Nephron progenitor cell (in vitro differentiated cells): ENCODE measurements at regions not wholly inside any gene's neighbourhood (a gene's known extent, or its start where the extent isn't known, plus 50 kb on each side); places are given as distances from the start of the nearest gene placed in this dataset.

Experiments
- DNase-seq: peaks from one replicate; pipeline ENCODE4 v3.0.0; 2021
- H3K27ac Mint-ChIP-seq: 2 replicates; pipeline ENCODE4 v1.8.0; 2021; ENCODE audit warnings: mild to moderate bottlenecking, moderate library complexity, mixed read lengths
- H3K27me3 Mint-ChIP-seq: 2 replicates; pipeline ENCODE4 v1.8.0; 2021; ENCODE audit warnings: mild to moderate bottlenecking, low read depth, mixed read lengths; ENCODE audit not compliant: poor library complexity
- H3K36me3 Mint-ChIP-seq: 2 replicates; pipeline ENCODE4 v1.8.0; 2021; ENCODE audit warnings: low read depth, mixed read lengths
- H3K4me1 Mint-ChIP-seq: 2 replicates; pipeline ENCODE4 v1.8.0; 2021; ENCODE audit warnings: mixed read lengths
- H3K4me3 Mint-ChIP-seq: 2 replicates; pipeline ENCODE4 v1.8.0; 2021; ENCODE audit warnings: mild to moderate bottlenecking, moderate library complexity, mixed read lengths
- H3K9me3 Mint-ChIP-seq: 2 replicates; pipeline ENCODE4 v1.8.0; 2021; ENCODE audit warnings: mild to moderate bottlenecking, moderate library complexity, mixed read lengths
- TF ChIP-seq, protein P1 (sequence below): fragments of 200-600 bp; sonication (generic); IDR thresholded peaks from 2 replicates; pipeline ENCODE4 v1.5.0; 2021; ENCODE audit warnings: antibody characterized with exemption

DNA sequence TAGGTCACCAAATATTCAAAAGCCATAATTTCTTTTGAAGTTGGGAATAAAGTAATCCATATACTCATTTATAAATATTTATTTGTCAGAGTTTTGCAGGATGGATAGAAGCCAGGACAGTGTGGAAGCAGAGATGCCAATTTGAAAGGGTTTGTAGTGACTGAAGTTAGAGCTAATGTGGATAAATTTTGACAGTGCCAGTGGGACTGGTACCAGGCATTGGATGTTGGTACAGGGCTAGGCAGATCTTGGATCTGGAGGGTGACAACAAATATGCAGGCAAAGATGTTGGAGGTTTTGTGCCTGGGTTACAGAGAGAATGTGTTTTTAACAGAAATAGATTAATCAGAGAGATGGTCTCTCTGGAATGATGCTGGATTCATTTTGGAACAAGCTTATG is 135.6 kb downstream of the DMRTA1 start:
- Mint-ChIP-seq H3K4me1 (no peaks in the 10 kb centered on the region), H3K9me3 (peaks cover 7% of the 10 kb centered on the region), H3K4me3 (no peak overlapping the region), H3K27ac (no peak overlapping the region), H3K36me3 (no peaks in the 10 kb centered on the region), H3K27me3 (peaks cover 7% of the 10 kb centered on the region)
- DNase-seq: no peak
- TF ChIP-seq, protein P1, sequence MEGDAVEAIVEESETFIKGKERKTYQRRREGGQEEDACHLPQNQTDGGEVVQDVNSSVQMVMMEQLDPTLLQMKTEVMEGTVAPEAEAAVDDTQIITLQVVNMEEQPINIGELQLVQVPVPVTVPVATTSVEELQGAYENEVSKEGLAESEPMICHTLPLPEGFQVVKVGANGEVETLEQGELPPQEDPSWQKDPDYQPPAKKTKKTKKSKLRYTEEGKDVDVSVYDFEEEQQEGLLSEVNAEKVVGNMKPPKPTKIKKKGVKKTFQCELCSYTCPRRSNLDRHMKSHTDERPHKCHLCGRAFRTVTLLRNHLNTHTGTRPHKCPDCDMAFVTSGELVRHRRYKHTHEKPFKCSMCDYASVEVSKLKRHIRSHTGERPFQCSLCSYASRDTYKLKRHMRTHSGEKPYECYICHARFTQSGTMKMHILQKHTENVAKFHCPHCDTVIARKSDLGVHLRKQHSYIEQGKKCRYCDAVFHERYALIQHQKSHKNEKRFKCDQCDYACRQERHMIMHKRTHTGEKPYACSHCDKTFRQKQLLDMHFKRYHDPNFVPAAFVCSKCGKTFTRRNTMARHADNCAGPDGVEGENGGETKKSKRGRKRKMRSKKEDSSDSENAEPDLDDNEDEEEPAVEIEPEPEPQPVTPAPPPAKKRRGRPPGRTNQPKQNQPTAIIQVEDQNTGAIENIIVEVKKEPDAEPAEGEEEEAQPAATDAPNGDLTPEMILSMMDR: no peak

DNA sequence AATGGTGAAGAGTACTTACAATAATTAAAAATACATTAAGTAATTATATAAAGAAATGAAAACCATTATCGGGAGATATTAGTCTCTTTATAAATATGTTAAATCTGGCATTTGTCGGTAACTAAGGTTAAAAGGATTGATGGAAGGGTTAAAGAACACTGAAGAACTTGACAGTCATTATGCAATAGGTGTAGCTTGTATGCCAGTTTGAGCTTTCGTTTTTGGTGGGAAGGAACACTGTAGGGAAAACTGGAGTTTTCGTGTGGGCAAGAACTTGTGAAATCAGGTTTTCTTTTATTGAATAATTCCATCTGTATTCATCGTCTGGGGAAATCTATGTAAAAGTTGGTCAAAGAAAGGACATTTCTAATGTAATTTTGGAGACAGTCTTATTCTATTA is 142.3 kb downstream of the DMRTA1 start:
- H3K9me3 Mint-ChIP-seq: no peaks in the 10 kb centered on the region
- H3K4me1 Mint-ChIP-seq: no peaks in the 10 kb centered on the region
- H3K36me3 Mint-ChIP-seq: no peaks in the 10 kb centered on the region
- no peak overlapping the region for H3K4me3 Mint-ChIP-seq
- DNase-seq: no peak
- TF ChIP-seq, protein P1: no peak
- no peaks in the 10 kb centered on the region for H3K27me3 Mint-ChIP-seq
- no peak overlapping the region for H3K27ac Mint-ChIP-seq

DNA sequence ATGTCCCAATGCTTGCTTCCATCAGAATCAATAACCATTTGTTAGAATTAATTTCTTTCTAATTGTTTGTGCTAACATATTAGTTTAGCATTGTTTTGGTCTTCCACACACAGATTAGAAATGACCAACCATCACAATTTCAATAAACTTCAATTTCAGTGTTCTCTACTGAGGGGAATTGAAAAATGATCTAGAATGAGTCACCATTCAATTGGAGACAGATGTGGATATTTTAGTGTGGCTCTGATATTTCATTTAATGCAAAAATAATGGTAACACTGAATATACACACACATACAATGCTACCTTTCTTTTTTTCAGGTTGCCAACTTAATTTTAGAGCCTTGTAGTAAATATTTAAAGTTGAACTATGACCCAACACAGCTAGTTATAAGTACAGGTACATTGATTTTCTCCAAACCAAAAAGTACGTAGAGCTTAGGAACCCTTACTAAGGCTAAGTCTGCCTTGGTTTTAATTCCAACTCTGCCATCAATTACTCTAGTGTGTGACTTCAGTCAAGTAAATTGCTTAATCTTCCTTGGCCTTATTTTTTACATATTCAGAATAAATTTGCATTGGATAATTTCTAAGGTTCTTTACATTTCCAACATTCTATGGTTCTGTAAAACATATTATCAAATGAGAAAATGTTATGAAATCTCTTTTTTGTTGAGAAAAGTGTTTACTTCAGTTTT is 143.9 kb downstream of the DMRTA1 start:
- TF ChIP-seq, protein P1: no peak
- Mint-ChIP-seq H3K27me3 (no peaks in the 10 kb centered on the region), H3K27ac (no peak overlapping the region), H3K9me3 (no peaks in the 10 kb centered on the region), H3K4me1 (no peaks in the 10 kb centered on the region), H3K36me3 (no peaks in the 10 kb centered on the region), H3K4me3 (no peak overlapping the region)
- DNase-seq: no peak

- no peak for DNase-seq
- no peak overlapping the region for H3K4me3 Mint-ChIP-seq
- H3K36me3 Mint-ChIP-seq: no peaks in the 10 kb centered on the region
- no peaks in the 10 kb centered on the region for H3K4me1 Mint-ChIP-seq
- TF ChIP-seq, protein P1: no peak
- H3K9me3 Mint-ChIP-seq: no peaks in the 10 kb centered on the region
- no peak overlapping the region for H3K27ac Mint-ChIP-seq
- H3K27me3 Mint-ChIP-seq: no peaks in the 10 kb centered on the region
These were observed 149.2 kb downstream of the DMRTA1 start for GRCh38 chr9:22595805-22596204.

DNA sequence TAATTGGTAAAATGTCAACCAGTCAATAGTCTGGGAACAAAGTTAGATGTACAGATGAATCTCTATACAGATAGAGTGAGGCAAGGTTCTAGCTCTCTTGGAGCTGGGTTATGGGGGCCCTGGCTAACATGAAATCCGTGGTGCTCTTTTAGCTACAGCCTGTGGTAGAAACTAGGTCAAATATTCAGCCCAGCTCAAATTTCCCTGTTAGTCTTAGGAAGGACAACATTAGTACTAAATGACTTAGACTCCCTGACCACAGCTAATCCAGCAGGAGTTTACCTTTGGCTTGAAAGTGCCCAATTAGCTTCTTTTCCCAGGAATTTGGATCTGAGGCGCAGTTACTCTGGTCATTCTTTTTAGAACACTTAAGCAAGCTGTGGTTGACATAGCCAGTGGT is 170.5 kb downstream of the DMRTA1 start:
- Mint-ChIP-seq H3K27ac (no peak overlapping the region), H3K27me3 (no peaks in the 10 kb centered on the region), H3K36me3 (no peaks in the 10 kb centered on the region), H3K9me3 (no peaks in the 10 kb centered on the region), H3K4me3 (no peak overlapping the region), H3K4me1 (no peaks in the 10 kb centered on the region)
- TF ChIP-seq, protein P1: no peak
- no peak for DNase-seq

- H3K27me3 Mint-ChIP-seq: no peaks in the 10 kb centered on the region
- no peak overlapping the region for H3K27ac Mint-ChIP-seq
- peaks cover 13% of the 10 kb centered on the region for H3K4me1 Mint-ChIP-seq
- no peaks in the 10 kb centered on the region for H3K36me3 Mint-ChIP-seq
- H3K9me3 Mint-ChIP-seq: no peaks in the 10 kb centered on the region
- no peak for DNase-seq
- H3K4me3 Mint-ChIP-seq: no peak overlapping the region
- TF ChIP-seq, protein P1: no peak
These were observed 176.2 kb downstream of the DMRTA1 start for GRCh38 chr9:22622815-22623214.
